Parathyroid adenoma (tissue), 2 donors: ENCODE measurements at regions not wholly inside any gene's neighbourhood (a gene's known extent, or its start where the extent isn't known, plus 50 kb on each side); places are given as distances from the start of the nearest gene placed in this dataset.

Experiments
- H2AFZ ChIP-seq: fragments of 300-600 bp; sonication (generic); one replicate; pipeline ENCODE4 v1.7.0; 2017; ENCODE audit warnings: antibody characterized with exemption, mild to moderate bottlenecking
- H3K27ac ChIP-seq: fragments of 300-600 bp; sonication (generic); one replicate; pipeline ENCODE4 v1.7.0; 2017
- H3K27me3 ChIP-seq: fragments of 300-600 bp; sonication (generic); one replicate; pipeline ENCODE4 v1.7.0; 2017; ENCODE audit warnings: low read length; ENCODE audit not compliant: control insufficient read depth, insufficient read depth
- H3K36me3 ChIP-seq: fragments of 300-600 bp; sonication (generic); one replicate; pipeline ENCODE4 v1.7.0; 2017; ENCODE audit warnings: low read length; ENCODE audit not compliant: control insufficient read depth, insufficient read depth
- H3K4me1 ChIP-seq: fragments of 300-600 bp; sonication (generic); one replicate; pipeline ENCODE4 v1.7.0; 2017; ENCODE audit warnings: control low read depth
- H3K4me2 ChIP-seq: fragments of 300-600 bp; sonication (generic); one replicate; pipeline ENCODE4 v1.7.0; 2017; ENCODE audit warnings: low read length
- H3K4me3 ChIP-seq: fragments of 300-600 bp; sonication (generic); one replicate; pipeline ENCODE4 v1.7.0; 2017; ENCODE audit warnings: low read depth, low read length
- H3K79me2 ChIP-seq: fragments of 300-600 bp; sonication (generic); one replicate; pipeline ENCODE4 v1.7.0; 2017; ENCODE audit warnings: control low read depth
- H3K9ac ChIP-seq: fragments of 300-600 bp; sonication (generic); one replicate; pipeline ENCODE4 v1.7.0; 2017; ENCODE audit warnings: mild to moderate bottlenecking
- H3K9me3 ChIP-seq: fragments of 300-600 bp; sonication (generic); one replicate; pipeline ENCODE4 v1.7.0; 2017; ENCODE audit warnings: low read length; ENCODE audit not compliant: control insufficient read depth
- CTCF ChIP-seq: fragments of 300-600 bp; sonication (generic); IDR thresholded peaks from one replicate; pipeline ENCODE4 v1.7.0; 2017; ENCODE audit warnings: antibody characterized with exemption, mild to moderate bottlenecking
- donor health status: primary hyperparathyroidism.

- Histone ChIP-seq H3K27me3 (no peaks in the 10 kb centered on the region), H3K27ac (no peak overlapping the region), H3K4me1 (no peaks in the 10 kb centered on the region), H3K9ac (no peak overlapping the region), H3K79me2 (no peaks in the 10 kb centered on the region), H3K4me2 (no peak overlapping the region), H2AFZ (no peak overlapping the region), H3K4me3 (no peak overlapping the region), H3K36me3 (no peaks in the 10 kb centered on the region), H3K9me3 (no peaks in the 10 kb centered on the region)
- TF ChIP-seq CTCF, result no peak
These were observed 58.0 kb upstream of the CTPS1 start for GRCh38 chr1:40921522-40921921.

- Histone ChIP-seq H3K36me3 (no peaks in the 10 kb centered on the region), H3K9me3 (no peaks in the 10 kb centered on the region), H3K27ac (no peak overlapping the region), H3K79me2 (no peaks in the 10 kb centered on the region), H3K4me2 (no peak overlapping the region), H3K4me3 (no peak overlapping the region), H3K27me3 (no peaks in the 10 kb centered on the region), H3K4me1 (no peaks in the 10 kb centered on the region), H3K9ac (no peak overlapping the region), H2AFZ (no peak overlapping the region)
- TF ChIP-seq CTCF, result no peak
These were observed 57.4 kb upstream of the CTPS1 start for GRCh38 chr1:40921981-40922677.

- H3K27me3 ChIP-seq, result no peaks in the 10 kb centered on the region
- peak overlapping the region; percentile 70 for H2AFZ ChIP-seq
- no peak overlapping the region for H3K4me3 ChIP-seq
- no peak overlapping the region for H3K9ac ChIP-seq
- no peak for TF ChIP-seq CTCF
- peak overlapping the region; percentile 47 for H3K27ac ChIP-seq
- H3K79me2 ChIP-seq, result no peaks in the 10 kb centered on the region
- H3K4me1 ChIP-seq, result no peaks in the 10 kb centered on the region
- no peaks in the 10 kb centered on the region for H3K9me3 ChIP-seq
- no peaks in the 10 kb centered on the region for H3K36me3 ChIP-seq
- H3K4me2 ChIP-seq, result no peak overlapping the region
These were observed 56.5 kb upstream of the CTPS1 start for GRCh38 chr1:40922969-40923368.

GRCh38 chr1:40923511-40924020, 55.9 kb upstream of the CTPS1 start:
- peak overlapping the region; percentile 70 for H2AFZ ChIP-seq
- H3K27ac ChIP-seq, result peak overlapping the region; percentile 47
- no peaks in the 10 kb centered on the region for H3K36me3 ChIP-seq
- no peaks in the 10 kb centered on the region for H3K9me3 ChIP-seq
- H3K4me2 ChIP-seq, result no peak overlapping the region
- no peaks in the 10 kb centered on the region for H3K4me1 ChIP-seq
- H3K79me2 ChIP-seq, result no peaks in the 10 kb centered on the region
- no peak for TF ChIP-seq CTCF
- no peak overlapping the region for H3K9ac ChIP-seq
- no peak overlapping the region for H3K4me3 ChIP-seq
- H3K27me3 ChIP-seq, result no peaks in the 10 kb centered on the region

GRCh38 chr1:40924767-40925166, 54.7 kb upstream of the CTPS1 start:
- H3K4me3 ChIP-seq, result no peak overlapping the region
- no peak for TF ChIP-seq CTCF
- no peak overlapping the region for H2AFZ ChIP-seq
- H3K79me2 ChIP-seq, result no peaks in the 10 kb centered on the region
- H3K4me2 ChIP-seq, result no peak overlapping the region
- H3K4me1 ChIP-seq, result no peaks in the 10 kb centered on the region
- no peaks in the 10 kb centered on the region for H3K27me3 ChIP-seq
- no peaks in the 10 kb centered on the region for H3K36me3 ChIP-seq
- H3K9me3 ChIP-seq, result no peaks in the 10 kb centered on the region
- no peak overlapping the region for H3K9ac ChIP-seq
- H3K27ac ChIP-seq, result no peak overlapping the region
